ENCODE measurements at regions not wholly inside any gene's neighbourhood (a gene's known extent, or its start where the extent isn't known, plus 50 kb on each side); places are given as distances from the start of the nearest gene placed in this dataset.

- no peak for DNase-seq (ENCODE audit: low spot score)
Observed at GRCh38 chr4:19401301-19402080, 850.2 kb upstream of the SLIT2 start.

DNA sequence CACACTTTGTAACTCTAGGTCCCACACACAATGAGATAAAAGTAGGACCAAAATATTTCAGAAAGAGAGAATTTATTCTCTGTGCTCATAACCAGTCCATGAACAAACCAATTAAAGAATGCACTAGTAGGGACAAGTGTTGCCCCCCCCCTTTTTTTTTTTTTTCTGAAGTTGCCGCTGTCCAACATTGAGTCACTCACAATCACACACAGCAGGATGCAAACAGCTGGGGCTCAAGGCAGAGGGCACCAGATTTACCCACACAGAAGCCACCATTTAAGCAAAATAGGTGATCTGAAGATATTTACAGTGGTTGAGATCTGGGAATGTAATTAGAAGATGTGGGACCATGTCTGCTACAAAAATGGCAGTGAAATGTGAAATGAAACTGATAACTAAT is 850.9 kb upstream of the SLIT2 start:
- no peak for DNase-seq (ENCODE audit: low spot score)

DNA sequence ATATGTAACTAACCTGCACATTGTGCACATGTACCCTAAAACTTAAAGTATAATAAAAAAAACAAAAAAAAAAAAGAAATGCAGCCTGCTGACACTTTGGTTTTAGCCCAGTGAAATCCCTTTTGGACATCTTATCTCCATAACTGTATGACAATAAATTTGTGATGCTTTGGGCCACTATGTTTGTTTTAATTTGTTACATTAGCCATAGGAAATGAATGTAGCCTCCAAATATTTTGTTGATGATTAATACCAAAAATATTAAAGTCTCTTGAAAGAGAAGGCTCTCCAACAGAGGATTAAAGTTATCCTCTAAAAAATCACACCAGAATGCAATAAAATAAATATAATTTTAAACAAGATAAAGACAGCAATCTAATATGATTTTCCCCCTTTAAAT is 852.7 kb upstream of the SLIT2 start:
- no peak for DNase-seq (ENCODE audit: low spot score)

- DNase-seq (ENCODE audit: low spot score) = no peak
Observed at GRCh38 chr4:19386786-19387185, 864.9 kb upstream of the SLIT2 start.

DNA sequence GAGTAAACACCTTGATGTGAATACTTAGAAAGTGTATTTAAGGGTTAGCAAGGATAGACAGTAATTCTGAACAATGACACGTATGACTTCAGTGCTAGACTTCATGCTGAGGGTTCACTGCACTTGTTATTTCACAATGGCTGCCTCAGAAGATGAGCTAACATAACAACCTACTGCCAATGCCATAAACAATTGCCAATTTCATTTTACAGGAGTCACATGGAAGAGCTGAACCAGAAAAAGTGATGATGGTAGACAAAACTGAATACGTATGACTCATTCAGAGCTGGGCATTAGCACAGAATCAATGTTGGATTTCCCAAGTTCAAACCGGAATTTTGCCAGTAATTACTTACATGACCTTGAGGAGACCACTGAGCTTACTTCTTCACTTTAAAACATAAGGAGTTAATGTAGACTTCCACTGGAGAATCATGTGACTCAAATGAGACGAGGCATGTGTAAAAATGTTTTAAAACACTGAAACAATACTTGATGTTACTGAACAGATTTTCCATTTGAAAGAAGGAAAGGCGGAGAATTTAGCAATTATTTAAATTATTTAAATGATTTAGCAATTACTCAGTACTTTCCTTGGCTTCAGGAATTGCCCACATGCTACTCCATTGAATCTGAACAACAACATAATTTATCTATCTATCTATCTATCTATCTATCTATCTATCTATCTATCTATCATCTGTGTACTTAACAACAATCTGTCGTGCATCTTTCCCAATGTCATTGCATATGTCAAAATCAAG is 868.5 kb upstream of the SLIT2 start:
- no peak for DNase-seq (ENCODE audit: low spot score)

DNA sequence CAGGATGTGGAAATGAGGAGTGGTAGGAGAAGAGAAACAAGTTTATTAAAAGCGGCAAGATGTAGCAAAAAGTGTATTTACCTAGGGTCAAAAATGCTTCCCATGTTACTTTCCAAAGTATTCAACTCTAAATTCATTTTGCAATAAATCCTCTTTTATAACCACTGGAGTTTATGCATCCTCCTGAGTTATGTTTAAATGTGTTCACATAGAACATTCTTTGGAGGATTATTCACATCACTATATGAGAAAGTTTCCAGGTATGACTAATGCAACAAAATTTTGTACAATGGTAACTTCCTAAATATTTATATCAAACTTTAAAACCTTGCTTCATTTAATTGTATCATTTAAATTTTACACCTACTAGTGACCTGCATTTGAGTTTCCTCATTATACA is 870.6 kb upstream of the SLIT2 start:
- DNase-seq (ENCODE audit: low spot score) = no peak

- DNase-seq (ENCODE audit: low spot score) = no peak
Observed at GRCh38 chr4:19380600-19380999, 871.1 kb upstream of the SLIT2 start.

DNA sequence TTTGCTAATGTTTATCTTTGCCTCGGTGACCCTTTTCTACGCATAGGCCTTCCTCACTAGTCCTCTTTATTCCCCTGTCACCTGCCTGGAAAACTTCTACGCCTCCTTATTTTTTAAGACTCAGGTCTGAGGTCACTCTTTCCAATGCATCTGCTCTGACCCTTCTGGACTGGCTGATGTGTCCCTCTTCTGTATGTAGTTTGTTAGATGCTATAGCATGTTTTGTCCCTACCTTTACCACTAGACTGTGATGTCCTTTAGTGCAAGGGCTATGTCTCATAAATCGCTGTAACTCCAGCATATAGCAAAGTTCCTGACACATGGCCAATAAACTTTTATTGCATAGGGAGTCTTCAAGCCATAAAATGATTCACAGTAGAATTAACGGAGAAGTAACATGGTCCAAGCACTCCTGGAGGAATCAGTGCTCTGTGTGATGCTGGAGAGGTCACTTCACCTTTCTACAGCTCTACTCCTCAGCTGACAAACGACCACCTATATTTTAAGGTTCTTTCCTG is 872.5 kb upstream of the SLIT2 start:
- DNase-seq (ENCODE audit: low spot score) = no peak

- DNase-seq (ENCODE audit: low spot score) = no peak
Observed at GRCh38 chr4:19375931-19376330, 875.8 kb upstream of the SLIT2 start.

DNA sequence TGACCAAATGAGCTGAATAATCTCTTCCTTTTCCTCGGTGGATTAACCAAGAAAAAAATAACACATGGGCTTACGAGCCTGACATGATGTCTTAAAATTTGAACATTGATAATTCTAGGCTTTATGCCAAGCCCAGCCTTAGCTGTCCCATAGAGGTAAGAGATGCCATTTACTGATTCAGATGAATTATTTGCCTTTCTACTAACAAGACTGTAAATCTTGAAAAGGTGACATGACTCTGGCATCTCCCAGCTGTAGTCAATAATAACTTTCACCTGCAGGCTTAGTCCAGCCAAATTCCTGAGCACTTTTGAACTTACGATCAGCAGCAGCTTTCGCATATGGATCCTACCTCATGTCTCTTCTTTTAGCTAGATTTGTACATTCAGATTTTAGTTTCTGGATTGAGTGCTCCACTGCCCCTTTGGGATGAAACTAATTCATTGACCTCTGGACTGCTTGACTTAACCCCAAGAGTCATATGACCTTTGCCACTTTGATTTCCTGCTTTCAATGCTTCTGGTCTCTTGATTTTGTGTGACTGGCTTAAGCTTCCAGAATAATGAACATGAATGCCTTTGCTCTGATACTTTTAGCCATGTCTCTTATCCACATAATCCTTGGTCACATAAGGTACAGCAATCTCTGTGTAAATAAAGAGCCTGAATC is 876.4 kb upstream of the SLIT2 start:
- no peak for DNase-seq (ENCODE audit: low spot score)

GRCh38 chr4:19372390-19372789 is 879.3 kb upstream of the SLIT2 start:
- DNase-seq (ENCODE audit: low spot score) = no peak

DNA sequence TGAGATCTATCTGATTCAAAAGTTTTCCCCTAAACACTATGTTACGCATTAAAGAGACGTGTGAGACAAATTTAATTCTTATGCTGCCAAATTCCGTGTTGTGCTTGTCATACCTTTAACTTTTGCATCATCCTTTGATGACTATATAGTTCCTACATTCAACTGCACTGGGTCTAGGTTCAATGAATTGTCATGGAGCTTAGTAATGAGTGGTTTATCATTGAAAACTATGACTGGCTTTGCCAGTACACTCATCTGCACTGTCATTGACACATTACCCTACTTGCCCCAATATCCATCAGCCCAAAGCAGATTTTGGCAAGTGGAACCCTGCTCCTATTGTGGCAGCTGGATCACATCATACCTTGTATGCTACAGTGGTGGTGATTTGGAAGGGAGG is 882.9 kb upstream of the SLIT2 start:
- no peak for DNase-seq (ENCODE audit: low spot score)

DNA sequence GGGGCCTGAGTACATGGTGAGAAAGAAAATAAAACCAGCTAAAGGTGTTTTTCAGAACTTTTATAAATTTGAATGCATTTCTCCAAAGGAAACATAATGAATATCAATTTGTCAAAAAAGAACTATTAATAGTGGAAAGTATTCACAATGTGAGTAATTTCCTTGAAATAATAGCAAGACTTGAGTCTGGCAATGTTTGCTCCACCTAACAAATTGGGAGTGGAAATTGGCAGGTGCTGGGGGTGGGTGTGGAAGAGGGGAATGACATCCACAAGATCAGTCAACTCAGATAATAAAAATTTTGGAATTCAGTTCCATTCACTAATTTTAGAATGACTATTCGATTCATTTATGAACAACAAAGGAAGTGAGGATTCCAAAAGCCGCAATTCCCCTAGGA is 884.8 kb upstream of the SLIT2 start:
- no peak for DNase-seq (ENCODE audit: low spot score)

DNA sequence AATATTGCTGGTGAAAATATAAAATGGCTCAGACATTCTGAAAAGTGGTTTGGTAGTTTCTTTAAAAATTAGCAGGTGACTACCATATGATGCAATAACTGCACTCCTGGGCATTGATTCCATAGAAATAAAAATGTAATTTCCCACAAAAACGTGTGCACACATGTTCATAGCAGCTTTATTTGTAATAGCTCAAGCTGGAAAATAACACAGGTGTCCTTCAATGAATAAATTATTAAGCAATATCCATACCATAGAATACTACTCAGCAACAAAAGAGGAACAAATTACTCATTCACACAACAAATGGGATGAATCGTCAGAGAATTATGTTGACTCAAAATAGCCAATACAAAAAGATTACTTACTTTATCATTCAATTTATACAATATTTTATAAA is 893.7 kb upstream of the SLIT2 start:
- no peak for DNase-seq (ENCODE audit: low spot score)

DNA sequence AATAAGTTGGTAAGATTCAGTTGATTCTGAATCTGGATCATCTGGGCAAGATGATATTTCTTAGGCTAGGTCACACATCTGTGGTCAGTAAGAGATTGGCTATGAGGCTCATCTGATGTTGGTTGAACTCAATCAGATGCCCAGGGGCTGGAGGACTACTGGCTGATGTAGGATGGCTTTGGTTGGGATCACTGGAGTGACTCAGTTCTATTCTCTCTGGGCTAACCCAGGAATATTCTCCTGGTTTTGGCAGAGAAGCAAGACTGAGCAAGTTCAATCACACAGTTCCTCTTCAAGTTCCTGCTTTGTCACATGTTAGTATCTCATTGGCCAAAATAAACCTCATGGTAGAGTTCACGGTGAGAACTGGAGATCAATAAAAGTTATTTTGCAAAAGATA is 902.3 kb upstream of the SLIT2 start:
- DNase-seq (ENCODE audit: low spot score) = no peak

DNA sequence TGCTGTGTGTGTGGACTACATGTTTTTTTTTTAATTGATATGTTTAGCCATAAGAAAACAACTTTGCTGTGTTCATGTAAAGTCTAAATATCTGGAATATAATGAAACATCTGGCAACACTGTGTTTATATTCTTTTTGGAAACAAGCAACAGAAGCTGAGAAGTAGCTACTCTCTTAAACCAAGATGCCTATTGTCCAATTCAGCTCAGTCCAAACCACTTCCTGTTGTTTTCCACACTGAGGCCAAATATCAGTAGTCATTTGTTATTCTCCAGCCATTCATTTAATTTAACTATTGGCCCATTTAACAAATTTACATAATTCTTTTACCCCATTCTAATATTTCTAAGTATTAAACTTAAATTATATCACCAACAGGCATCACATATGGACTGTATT is 903.0 kb upstream of the SLIT2 start:
- no peak for DNase-seq (ENCODE audit: low spot score)

GRCh38 chr4:19346636-19347035 is 905.1 kb upstream of the SLIT2 start:
- no peak for DNase-seq (ENCODE audit: low spot score)

DNA sequence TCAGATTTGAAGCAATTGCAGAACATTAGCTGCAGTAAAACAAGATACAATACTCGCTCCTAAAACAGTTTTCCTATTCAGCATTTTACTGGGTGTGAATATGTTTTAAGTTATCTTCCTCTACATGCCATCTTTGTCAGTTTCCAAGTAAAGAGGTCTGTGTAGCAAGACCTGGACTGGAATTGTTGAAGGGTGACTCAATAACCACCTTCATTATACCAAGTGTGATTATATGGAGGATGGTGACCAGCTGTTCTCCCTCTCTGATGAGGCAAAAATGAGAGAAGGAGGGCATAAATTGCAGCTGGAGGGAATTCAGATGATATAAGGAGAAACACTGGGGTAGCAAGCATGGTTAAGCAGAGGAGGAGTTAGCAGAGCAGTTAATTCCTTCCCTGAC is 922.1 kb upstream of the SLIT2 start:
- no peak for DNase-seq (ENCODE audit: low spot score)

- DNase-seq (ENCODE audit: low spot score) = no peak
Observed at GRCh38 chr4:19329077-19329476, 922.6 kb upstream of the SLIT2 start.

GRCh38 chr4:19327364-19327763 is 924.3 kb upstream of the SLIT2 start:
- no peak for DNase-seq (ENCODE audit: low spot score)

DNA sequence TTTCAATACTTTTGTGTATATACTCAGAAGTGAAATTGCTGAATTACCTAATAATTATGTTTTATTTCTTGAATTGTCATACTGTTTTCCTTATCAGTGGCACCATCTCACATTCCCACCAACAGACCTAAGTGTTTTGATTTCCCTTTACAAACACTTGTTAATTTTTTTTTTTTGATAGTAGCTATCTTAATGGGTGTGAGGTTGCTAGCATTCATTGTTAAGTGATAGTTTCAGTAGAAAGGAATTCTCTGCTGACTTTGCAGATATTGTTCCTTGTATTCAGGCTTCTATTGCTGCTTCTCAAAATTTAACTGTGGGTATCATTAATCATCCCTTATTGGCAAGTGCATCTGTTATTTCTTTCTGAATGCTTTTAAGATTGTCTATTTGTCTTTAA is 927.5 kb upstream of the SLIT2 start:
- DNase-seq (ENCODE audit: low spot score) = no peak

- no peak for DNase-seq (ENCODE audit: low spot score)
Observed at GRCh38 chr4:19319607-19320006, 932.1 kb upstream of the SLIT2 start.

DNA sequence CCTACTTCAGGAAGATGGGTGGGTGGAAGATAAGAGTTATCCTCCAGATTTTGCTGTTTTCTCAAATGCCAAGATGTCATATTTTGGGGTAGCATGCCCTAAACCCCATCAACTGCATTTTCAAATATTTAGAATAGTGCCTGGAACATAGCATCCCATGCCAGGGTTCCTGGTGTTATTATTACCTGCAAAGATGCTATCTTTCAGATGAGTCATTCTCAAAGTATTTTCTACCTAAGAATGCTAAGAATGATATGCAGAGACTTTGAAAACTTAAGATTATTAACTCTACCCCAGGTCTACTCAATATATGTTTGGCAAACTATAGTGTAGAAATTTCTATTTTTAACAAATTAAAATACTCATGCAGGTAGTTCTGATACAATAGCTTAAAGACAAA is 934.3 kb upstream of the SLIT2 start:
- no peak for DNase-seq (ENCODE audit: low spot score)
